Fibroblast of villous mesenchyme (primary cell): ENCODE measurements at regions not wholly inside any gene's neighbourhood (a gene's known extent, or its start where the extent isn't known, plus 50 kb on each side); places are given as distances from the start of the nearest gene placed in this dataset.

Source experiments
- DNase-seq: peaks from one replicate; pipeline ENCODE4 v3.0.0-alpha.2; 2010; ENCODE audit warnings: low read depth
- H3K4me3 ChIP-seq: 2 replicates; pipeline ENCODE4 v1.5.1; 2011; ENCODE audit warnings: low read depth, mild to moderate bottlenecking, low read length
- CTCF ChIP-seq: IDR thresholded peaks from 2 replicates; pipeline ENCODE4 v1.5.1; 2012; ENCODE audit warnings: low read depth, mild to moderate bottlenecking, low read length; ENCODE audit not compliant: insufficient read depth

DNA sequence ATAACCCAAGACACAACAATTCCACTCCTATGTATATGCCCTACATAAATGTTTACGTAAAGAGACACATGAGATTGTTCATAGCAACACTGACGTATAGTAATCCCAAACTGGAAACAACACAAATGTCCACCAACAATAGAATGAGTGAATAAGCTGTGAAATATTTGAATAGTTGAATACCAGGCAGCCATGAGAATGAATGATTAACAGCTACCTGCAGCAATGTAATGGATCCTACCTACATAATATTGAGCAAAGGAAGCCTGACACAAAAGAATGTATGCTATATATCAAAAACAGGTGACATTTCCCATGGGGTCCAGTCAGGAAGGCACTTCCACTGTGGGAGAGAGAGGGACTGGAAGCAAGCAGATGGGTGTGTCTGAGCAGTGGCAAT lies 92.8 kb upstream of the LINC01488 start:
- TF ChIP-seq CTCF = no peak
- DNase-seq = no peak
- H3K4me3 ChIP-seq = no peak overlapping the region

GRCh38 chr11:69390561-69390960 lies 90.9 kb upstream of the LINC01488 start:
- no peak overlapping the region for H3K4me3 ChIP-seq
- TF ChIP-seq CTCF = no peak
- no peak for DNase-seq

DNA sequence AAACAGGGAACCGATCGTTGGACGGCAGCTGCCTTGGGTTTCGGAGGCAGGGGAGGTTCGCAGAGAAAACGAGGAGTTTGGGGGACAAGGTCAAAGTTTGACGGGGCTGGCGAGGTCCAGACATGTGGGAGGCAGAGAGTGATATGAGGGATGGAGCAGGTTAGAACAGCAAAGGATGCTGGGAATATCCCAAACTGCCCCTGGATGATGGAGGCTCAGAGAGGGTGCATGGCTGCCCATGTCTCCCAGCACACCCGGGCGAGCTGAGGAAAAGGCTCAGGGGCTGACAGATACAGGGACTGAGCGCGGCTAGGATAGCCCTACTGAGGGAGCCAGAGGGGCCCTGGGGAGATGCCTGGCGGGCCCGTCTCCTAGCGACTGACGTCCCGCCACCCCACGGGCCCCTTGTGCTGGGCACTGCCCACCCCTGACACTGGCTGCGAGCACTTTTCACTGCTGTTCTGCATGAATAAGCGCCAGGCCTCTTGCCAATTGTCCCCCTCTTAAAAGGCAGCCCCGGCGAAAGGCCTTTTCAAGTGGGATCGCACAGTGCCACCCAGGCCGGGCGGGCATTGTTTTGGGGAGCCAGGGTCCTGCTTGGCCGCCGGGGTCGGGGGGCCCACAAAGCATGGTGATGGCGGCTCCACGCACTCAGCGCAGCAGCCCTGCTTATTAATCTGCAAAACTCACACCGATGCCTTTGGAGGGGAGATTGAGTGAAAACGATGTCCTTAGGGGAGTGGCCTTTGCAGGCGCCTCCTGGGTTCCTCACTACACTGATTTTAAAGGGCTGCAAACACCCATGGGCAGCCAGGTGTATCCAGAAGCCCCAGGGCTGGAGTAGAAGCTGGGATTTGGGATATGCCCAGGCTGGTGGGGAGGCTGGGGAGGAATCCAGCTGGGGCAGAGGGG lies 90.0 kb upstream of the LINC01488 start:
- no peak for TF ChIP-seq CTCF
- H3K4me3 ChIP-seq = no peak overlapping the region
- DNase-seq = no peak

GRCh38 chr11:69392104-69392653 lies 89.3 kb upstream of the LINC01488 start:
- no peak for DNase-seq
- H3K4me3 ChIP-seq = no peak overlapping the region
- TF ChIP-seq CTCF = no peak

DNA sequence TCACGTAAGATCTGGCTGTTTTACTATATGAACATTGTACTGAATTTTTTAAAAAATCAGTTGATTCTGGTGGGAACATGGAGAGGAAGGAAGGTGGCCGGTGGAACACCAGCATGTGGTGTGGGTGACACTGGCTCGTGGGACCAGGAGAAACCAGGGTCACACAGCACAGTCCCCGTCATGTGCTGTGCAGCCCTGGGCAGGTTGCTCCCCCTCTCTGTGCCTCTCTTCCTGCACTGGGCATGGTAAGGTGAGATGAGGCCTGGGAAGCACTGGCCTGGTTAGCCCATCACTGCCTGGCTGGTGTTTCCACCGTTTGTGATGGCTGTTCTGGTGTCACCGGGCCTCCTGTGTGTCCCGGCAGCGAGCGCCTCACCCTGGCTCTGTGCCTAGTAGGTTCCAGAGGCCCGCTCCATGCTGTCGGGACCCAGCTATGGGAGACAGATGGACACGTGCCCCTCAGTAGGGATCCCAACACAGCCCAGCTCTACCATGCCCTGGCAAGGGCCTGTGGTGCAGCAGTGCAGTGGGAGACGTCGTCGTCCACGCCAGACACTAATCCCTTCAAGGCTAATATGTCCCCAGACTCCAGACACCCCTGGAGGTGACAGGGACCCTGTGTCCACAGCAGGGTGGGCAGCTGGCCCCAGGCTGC lies 88.2 kb upstream of the LINC01488 start:
- no peak for DNase-seq
- TF ChIP-seq CTCF = no peak
- no peak overlapping the region for H3K4me3 ChIP-seq

GRCh38 chr11:69393865-69394233 lies 87.6 kb upstream of the LINC01488 start:
- no peak for TF ChIP-seq CTCF
- DNase-seq = no peak
- no peak overlapping the region for H3K4me3 ChIP-seq
